ENCODE measurements at regions not wholly inside any gene's neighbourhood (a gene's known extent, or its start where the extent isn't known, plus 50 kb on each side); places are given as distances from the start of the nearest gene placed in this dataset.

DNA sequence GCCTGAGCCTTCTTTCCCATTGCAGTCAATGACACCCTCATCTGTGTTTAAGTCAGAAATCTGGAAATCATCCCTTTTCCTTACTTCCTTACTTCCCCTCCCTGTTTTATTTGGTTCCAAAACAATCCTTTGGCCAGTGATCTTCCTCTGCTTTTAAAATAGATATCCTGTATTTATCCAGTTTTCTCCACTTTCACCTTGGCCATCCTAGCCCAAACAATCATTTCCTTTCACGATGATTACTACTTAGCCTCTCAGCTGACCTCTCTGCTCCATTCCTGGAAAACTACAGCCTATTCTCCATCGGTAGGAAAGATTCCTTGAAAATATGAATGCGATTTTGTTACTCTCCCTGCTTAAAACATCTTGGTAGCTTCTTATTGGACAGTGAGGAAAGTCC lies 565.4 kb downstream of the TLR4 start:
- TF ChIP-seq, protein P1, sequence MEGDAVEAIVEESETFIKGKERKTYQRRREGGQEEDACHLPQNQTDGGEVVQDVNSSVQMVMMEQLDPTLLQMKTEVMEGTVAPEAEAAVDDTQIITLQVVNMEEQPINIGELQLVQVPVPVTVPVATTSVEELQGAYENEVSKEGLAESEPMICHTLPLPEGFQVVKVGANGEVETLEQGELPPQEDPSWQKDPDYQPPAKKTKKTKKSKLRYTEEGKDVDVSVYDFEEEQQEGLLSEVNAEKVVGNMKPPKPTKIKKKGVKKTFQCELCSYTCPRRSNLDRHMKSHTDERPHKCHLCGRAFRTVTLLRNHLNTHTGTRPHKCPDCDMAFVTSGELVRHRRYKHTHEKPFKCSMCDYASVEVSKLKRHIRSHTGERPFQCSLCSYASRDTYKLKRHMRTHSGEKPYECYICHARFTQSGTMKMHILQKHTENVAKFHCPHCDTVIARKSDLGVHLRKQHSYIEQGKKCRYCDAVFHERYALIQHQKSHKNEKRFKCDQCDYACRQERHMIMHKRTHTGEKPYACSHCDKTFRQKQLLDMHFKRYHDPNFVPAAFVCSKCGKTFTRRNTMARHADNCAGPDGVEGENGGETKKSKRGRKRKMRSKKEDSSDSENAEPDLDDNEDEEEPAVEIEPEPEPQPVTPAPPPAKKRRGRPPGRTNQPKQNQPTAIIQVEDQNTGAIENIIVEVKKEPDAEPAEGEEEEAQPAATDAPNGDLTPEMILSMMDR (conservative IDR thresholded peaks at IDR 0.05) = no peak
- TF ChIP-seq EZH2 (IDR thresholded peaks at IDR 0.05; ENCODE audit: low read depth) = no peak
